HG03025 (cell line): ENCODE measurements at regions not wholly inside any gene's neighbourhood (a gene's known extent, or its start where the extent isn't known, plus 50 kb on each side); places are given as distances from the start of the nearest gene placed in this dataset.

Source experiments
- ATAC-seq: cut with Tn5 transposase; IDR thresholded peaks from one replicate; pipeline ENCODE4 v1.9.1; 2021; ENCODE audit warnings: mild to moderate bottlenecking, moderate library complexity; ENCODE audit not compliant: unreplicated experiment, low FRiP score

DNA sequence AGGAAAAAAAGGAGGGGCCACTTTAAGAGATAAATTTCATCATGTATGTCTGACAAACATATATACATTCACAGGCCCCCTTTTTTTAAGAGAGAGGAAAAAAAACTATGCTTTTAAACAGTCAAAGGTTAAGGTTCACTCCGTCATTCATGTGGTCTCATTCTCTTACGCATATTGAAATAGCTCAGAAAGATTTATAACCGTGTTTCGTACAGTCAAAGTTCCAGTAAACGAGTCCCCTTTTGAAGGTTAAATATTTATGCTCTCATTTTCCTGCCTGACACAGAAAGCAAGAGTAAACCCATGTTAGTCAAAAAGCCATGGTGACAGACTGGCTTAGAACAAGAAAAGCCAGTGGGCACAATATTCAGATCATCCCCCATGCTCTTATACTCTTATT, 248.0 kb upstream of the ARRDC4 start:
- ATAC-seq, result no peak

DNA sequence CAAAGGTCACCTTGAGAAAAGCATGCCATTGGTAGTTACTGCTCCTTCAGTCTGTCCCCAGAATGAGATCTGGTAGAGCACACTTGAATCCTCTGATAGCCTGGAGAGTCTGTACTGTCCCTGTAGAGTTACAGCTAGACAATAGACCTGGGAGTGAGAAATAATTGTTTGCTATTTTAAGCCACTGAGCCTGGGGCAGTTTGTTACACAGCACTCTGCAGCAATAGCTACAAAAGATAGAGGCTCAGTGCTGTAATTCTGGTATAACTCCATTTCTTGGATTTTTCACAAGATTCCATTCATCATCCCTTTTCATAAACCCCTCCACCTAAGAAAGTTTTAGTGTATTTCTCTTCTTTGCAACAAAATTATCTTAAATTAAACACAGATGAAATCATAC, 242.7 kb upstream of the ARRDC4 start:
- no peak for ATAC-seq

- ATAC-seq, result no peak
Observed at GRCh38 chr15:97718509-97718908, 242.0 kb upstream of the ARRDC4 start.

- no peak for ATAC-seq
Observed at GRCh38 chr15:97728791-97729190, 231.7 kb upstream of the ARRDC4 start.

DNA sequence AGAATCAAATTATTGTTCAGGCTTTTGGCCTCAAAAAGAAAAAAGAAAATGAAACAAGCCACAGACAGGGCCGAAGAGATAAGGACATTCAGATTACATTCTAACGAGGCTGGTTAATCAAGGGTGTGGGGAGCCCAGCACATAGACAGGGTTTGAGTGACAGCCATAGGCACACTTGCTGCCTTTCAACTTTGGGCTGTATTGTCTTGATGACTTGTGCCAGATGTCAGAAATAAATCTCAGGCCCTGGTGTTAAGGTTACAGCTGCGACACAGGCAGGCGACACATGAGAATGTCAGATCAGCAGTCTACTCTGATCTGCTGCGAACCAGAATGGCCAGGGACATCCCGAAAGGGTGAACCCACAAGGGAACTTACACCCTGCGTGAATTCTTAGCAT, 231.2 kb upstream of the ARRDC4 start:
- ATAC-seq, result no peak

DNA sequence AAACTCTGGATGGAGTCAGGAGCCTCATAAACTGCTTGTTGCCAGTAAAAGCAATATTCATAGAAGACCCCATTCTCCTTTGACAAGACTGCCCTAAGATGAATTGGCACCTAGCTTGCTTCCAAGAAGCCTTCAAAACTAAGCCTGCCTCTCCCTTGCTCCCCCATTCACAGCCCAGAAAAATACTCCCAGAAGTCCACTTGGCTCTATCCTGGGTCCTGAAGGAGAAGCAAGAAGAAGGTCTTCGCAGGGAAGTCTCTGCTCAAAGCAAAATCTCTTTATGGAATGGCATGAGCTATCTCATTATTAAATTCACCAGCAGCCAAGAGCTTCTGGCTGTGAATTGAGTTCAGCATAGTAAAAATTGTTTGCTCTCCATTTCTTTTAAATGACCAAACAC, 230.2 kb upstream of the ARRDC4 start:
- ATAC-seq, result no peak

GRCh38 chr15:97731859-97732258, 228.6 kb upstream of the ARRDC4 start:
- ATAC-seq, result no peak

DNA sequence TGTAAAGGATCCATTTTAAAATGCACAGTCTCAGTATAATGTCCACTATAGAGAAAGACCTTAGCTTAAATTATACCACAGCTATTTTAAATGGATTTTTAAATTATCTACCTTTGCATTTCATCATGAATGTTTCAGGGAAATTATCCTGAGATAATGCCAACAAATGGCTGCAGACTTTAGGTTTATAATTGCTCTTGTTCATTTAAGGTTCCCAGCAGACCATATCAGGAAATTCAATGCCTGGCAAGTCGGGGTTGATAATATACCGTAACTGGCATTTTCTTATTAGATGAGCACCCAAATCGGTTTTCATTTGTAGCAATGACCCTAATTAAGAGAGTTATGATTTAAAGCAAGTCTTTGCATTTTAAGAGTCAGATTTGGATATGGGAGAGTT, 227.1 kb upstream of the ARRDC4 start:
- no peak for ATAC-seq

DNA sequence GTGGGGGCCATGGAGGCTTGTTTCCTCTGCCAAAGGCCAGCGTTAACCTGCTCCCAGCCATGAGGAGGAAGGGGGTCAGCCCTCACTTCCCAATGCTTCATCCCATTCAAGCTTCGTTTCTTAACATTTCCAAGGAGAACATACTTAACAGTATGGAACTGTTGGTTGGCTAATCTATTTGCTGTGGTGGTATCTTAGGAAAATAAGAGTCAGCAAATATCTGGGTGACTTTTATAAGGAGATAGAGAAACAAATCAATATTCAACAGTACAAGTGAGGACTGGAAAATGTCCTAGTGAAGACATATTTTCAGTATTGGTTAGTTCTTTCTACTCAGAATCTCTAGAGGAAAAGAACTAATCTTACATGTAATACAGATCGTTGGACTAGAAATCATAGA, 223.8 kb upstream of the ARRDC4 start:
- no peak for ATAC-seq

DNA sequence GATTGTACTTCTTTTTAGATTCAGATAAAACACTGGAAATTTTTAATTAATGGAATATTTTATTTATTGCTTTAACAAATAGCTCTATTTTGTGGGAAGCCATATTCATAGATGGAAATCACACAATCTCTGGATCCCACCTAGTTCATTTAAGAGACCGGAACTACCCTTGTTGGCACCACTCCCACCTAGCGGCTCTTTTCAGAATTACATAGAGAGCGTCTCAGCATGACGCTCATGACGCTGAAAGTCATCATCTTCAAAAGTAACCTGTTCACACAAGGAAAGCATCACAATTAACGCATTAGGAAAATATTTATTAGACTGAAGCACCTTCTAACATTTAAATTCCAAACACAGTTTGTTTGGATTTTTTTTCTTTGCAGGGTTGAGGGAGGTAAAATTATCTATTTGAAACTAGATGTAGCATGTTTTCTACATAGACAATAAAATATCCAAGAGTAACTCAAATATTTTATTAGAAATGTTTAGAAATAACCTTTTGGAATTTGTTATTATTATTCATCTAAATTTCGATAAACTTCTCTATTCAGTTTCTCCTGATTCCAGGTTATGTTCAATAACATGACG, 214.9 kb upstream of the ARRDC4 start:
- ATAC-seq, result peak; percentile 72

- no peak for ATAC-seq
Observed at GRCh38 chr15:97747342-97747741, 213.2 kb upstream of the ARRDC4 start.

DNA sequence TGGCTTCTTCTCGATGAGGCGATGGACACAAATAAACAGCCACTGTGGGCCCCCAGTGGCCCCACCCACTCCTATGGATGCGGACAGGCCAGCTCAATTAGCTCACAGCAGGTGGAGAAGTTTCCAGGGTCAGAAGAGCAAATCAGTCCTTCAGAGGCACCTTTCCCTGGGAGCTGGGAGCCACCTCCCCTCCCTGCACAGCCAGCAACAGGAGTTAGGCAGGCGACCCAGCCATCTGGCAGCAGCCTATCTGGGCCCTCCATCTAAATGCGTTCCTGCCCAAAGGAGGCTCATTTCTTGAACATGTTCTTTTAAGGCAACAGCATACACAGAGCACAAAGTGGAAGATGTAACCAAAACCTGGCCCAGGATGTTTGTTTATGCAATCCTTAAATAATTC, 211.9 kb upstream of the ARRDC4 start:
- ATAC-seq, result no peak

GRCh38 chr15:97750060-97750459, 210.4 kb upstream of the ARRDC4 start:
- ATAC-seq, result no peak

DNA sequence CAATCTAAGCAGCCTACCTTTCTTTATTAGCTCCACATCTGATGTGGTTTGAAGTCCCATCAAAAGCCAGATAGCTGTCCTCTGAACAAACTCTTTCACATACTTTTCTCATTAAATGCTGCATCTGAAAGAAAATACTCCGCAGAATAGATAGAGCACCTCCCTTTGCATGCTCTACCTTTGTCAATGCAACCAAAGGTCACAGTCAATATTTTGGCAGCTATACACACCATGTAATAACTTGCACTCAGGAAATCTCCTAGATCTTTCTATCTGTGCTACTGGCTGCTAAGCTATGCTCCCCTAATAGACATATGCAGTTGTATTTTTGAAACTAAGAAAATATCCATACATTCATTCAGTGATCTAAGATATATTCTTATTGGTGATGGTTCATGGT, 204.8 kb upstream of the ARRDC4 start:
- no peak for ATAC-seq

DNA sequence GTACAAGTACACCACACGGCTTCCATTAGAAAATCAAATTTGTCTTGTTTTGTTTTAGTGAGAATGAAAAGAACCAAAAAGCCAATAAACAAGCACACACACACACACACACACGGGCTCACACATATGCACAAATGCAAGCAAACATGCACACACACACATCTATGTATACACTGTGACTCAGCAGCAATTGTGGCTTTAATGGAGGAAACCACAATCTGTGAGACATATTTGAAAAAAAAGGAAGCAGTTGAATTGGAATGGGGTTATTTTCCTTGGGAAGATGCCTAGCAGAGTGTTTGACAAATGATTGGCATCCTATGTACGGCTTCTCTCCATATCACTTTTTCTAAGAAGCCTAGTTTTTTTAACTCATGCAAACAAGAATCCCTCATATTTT, 201.1 kb upstream of the ARRDC4 start:
- ATAC-seq, result no peak

- ATAC-seq, result no peak
Observed at GRCh38 chr15:97761110-97761509, 199.4 kb upstream of the ARRDC4 start.

DNA sequence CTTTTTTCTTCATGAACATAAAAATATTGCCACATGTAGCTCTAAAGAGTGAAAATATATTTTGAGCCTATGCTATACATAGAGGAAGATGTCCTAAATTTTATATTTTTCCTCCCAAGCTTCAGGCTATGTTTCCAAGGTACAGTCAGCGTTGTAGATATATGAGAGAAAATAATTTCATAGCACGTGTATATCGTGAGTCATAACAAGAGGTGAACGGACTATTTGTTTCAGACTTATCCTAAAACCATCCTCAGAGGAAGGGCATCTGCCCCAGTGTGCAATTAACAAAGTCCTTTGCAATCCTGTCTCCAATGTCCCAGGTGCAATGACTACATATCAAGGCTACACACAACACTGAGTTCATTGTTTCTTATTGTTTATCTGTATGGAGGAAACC, 177.3 kb upstream of the ARRDC4 start:
- no peak for ATAC-seq

DNA sequence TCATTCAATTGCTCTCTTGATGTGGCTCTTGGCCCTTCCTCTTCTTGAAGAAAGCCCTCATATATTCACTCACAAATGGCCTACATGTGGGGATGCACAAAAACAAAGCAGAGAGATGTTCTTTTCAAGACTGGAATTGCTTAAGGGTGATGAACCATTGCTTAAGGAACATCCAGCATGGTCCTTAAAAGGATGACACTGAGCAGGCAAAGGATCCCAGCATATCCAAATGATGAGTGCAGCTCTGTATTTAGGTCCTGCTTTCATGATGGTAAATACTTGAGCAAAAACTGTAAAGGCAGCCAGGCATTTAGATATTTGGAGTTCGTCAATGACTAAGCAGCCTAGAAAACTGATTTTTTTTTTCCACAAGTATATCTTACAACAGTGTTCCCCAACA, 173.8 kb upstream of the ARRDC4 start:
- ATAC-seq, result no peak

GRCh38 chr15:97790180-97790579, 170.3 kb upstream of the ARRDC4 start:
- no peak for ATAC-seq

DNA sequence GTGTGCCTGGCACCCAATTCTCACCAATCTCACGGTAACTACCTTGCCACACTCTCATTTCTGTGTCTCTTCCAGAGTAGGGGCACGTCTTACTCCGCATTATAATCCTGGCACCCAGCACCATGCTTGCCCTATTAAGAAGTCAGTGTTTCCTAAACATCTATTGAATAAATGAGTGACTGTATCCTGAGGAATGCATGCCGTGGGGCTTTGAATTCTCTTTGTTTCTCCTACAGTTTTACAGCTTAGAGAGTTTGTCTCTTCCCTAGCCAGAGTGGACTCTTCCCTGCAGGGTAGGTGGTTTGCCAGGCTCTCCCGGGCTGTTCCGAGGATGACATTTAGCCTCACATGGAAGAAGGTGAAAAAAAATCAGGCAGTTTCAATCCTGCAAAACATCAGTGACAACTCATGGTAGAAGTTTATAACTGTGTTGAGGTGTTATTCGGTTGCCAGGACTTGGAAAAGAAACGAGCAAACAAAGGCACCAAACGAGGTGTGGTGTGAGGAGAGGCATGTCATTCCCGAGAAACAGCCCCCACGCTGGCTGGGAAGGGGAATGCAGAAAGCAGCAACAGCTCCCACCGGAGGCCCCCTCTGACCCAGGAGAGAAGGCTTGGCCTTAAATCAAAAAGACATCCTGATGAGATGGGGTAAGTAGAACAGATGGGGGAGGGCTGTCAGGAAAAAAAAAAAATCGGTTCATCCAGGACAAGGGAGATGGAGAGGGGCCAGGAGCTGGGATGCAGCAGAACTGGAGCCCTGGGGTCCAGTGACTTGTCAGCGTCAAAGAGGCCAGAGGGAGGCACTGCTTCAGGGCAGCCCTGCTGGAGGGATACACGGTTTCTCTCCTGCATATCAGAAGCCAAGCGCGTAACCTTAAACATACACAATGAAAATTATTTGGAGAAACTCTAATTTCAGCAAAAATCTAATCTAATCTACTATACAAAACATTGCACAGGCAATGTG, 168.4 kb upstream of the ARRDC4 start:
- ATAC-seq, result no peak

GRCh38 chr15:97804950-97805349, 155.6 kb upstream of the ARRDC4 start:
- no peak for ATAC-seq

- ATAC-seq, result no peak
Observed at GRCh38 chr15:97806766-97807165, 153.7 kb upstream of the ARRDC4 start.
